OCI-LY7 (cell line): ENCODE measurements at regions not wholly inside any gene's neighbourhood (a gene's known extent, or its start where the extent isn't known, plus 50 kb on each side); places are given as distances from the start of the nearest gene placed in this dataset.

ENCODE experiments used
- BruUV-seq: library from RNA; stranded (reverse); fragments of 400-500 nt; replicated peaks from 2 replicates; lab custom pipeline; 2021; lab: Mats Ljungman, UMichigan
- CTCF ChIA-PET: fragments of 300-600 bp; sonication (Branson Sonifier 250); formaldehyde crosslinking; loops from one replicate; lab custom pipeline; 2022; ENCODE audit warnings: antibody characterized with exemption; ENCODE audit not compliant: unreplicated experiment; lab: Charles Lee
- POLR2A ChIA-PET: fragments of 300-600 bp; sonication (Branson Sonifier 250); formaldehyde crosslinking; loops from one replicate; lab custom pipeline; 2022; ENCODE audit warnings: antibody characterized with exemption; lab: Charles Lee
- DNase-seq: peaks from one replicate; pipeline ENCODE4 v3.0.0-alpha.2; 2015; ENCODE audit warnings: low spot score
- H2AFZ ChIP-seq: fragments of 200-600 bp; sonication (generic), shearing (Covaris generic); 2 replicates; pipeline ENCODE4 v1.6.1; 2014; ENCODE audit warnings: mild to moderate bottlenecking, antibody characterized with exemption, low read length, moderate library complexity
- H3K27ac ChIP-seq: fragments of 200-600 bp; sonication (generic); 2 replicates; pipeline ENCODE4 v1.5.1; 2014; ENCODE audit warnings: mixed run types, low read depth, mild to moderate bottlenecking, moderate library complexity, low read length, inconsistent platforms; ENCODE audit not compliant: poor library complexity, severe bottlenecking
- H3K36me3 ChIP-seq: fragments of 200-600 bp; sonication (generic); 2 replicates; pipeline ENCODE4 v1.6.1; 2014; ENCODE audit warnings: mild to moderate bottlenecking, antibody characterized with exemption, low read length, moderate library complexity, mixed read lengths; ENCODE audit not compliant: insufficient read depth
- H3K4me1 ChIP-seq: fragments of 200-600 bp; sonication (generic); 2 replicates; pipeline ENCODE4 v1.5.1; 2014; ENCODE audit warnings: mild to moderate bottlenecking, low read length; ENCODE audit not compliant: insufficient read depth, poor library complexity, severe bottlenecking
- H3K4me2 ChIP-seq: fragments of 200-600 bp; sonication (generic); 2 replicates; pipeline ENCODE4 v1.6.1; 2014; ENCODE audit warnings: mild to moderate bottlenecking, low read length
- H3K4me3 ChIP-seq: fragments of 200-600 bp; sonication (generic); 2 replicates; pipeline ENCODE4 v1.5.1; 2014; ENCODE audit warnings: mild to moderate bottlenecking, low read depth, low read length; ENCODE audit not compliant: poor library complexity, severe bottlenecking
- H3K79me2 ChIP-seq: fragments of 200-600 bp; sonication (generic); 2 replicates; pipeline ENCODE4 v1.6.1; 2016; ENCODE audit warnings: low read depth, mild to moderate bottlenecking, low read length, moderate library complexity, mixed read lengths; ENCODE audit not compliant: insufficient read depth
- H3K9me2 ChIP-seq: fragments of 200-600 bp; sonication (generic); 2 replicates; pipeline ENCODE4 v1.6.1; 2016; ENCODE audit warnings: mild to moderate bottlenecking, low read length, mixed read lengths; ENCODE audit not compliant: insufficient read depth
- H3K9me3 ChIP-seq: fragments of 200-600 bp; sonication (generic); 2 replicates; pipeline ENCODE4 v1.6.1; 2014; ENCODE audit warnings: mild to moderate bottlenecking, mixed run types, low read length, mixed read lengths
- H4K20me1 ChIP-seq: fragments of 200-600 bp; sonication (generic); 2 replicates; pipeline ENCODE4 v1.6.1; 2014; ENCODE audit warnings: mild to moderate bottlenecking, antibody characterized with exemption, low read length, moderate library complexity, mixed read lengths; ENCODE audit not compliant: insufficient read depth
- CTCF ChIP-seq: fragments of 200-600 bp; sonication (generic); conservative IDR thresholded peaks from 2 replicates; pipeline ENCODE4 v1.5.1; 2014; ENCODE audit warnings: mild to moderate bottlenecking, antibody characterized with exemption, low read length, moderate library complexity, mixed read lengths
- EZH2phosphoT487 ChIP-seq: fragments of 200-600 bp; sonication (generic); IDR thresholded peaks from 2 replicates; pipeline ENCODE4 v1.6.1; 2018; ENCODE audit warnings: low read depth, borderline replicate concordance, mild to moderate bottlenecking, mixed run types, antibody characterized with exemption, low read length, moderate library complexity, mixed read lengths
- intact Hi-C: fragments of 100-400 bp; cut with micrococcal nuclease; formaldehyde crosslinking; loops from one replicate; pipeline ENCODE4 v1.10.0; 2022; ENCODE audit not compliant: unreplicated experiment

DNA sequence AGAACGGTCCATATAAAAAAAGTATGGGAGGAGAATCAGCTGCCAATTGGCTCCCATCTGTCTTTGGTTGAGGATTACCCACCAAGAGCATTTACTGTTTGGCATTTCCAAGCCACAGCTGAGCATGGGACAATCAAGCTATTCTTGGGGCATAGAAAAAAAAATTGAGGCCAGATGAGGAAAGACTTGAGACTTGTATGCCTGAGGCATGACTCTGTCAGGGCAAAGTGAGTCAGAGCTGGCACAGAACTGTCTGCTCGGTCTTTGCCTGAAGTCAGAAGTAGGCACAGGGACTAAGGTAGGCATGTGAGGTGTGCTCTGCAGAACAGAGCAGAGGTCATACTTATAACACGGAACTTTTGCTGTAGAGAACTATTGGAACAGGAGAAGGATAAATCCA lies 126.5 kb upstream of the CHRM2 start:
- ChIA-PET POLR2A (interaction anchor here (0.6 to 0.8 kb wide), 3 partner anchors 19 to 145 kb away, joined by 3 read pairs; no protein-coding TSS in a partner anchor), CTCF (no interaction called here)
- Histone ChIP-seq H4K20me1 (no peaks in the 10 kb centered on the region), H3K9me3 (peaks cover 9% of the 10 kb centered on the region; the same call in 1 of the 2 replicates), H3K79me2 (no peaks in the 10 kb centered on the region), H3K4me1 (no peaks in the 10 kb centered on the region), H3K27ac (no peak overlapping the region), H3K9me2 (no peaks in the 10 kb centered on the region), H3K4me3 (no peak overlapping the region), H2AFZ (no peak overlapping the region), H3K36me3 (no peaks in the 10 kb centered on the region), H3K4me2 (no peak overlapping the region)
- intact Hi-C loops: no loop called here
- no peak for TF ChIP-seq EZH2phosphoT487
- TF ChIP-seq CTCF: no peak
- DNase-seq: no peak
- BruUV-seq: no TSS peak

DNA sequence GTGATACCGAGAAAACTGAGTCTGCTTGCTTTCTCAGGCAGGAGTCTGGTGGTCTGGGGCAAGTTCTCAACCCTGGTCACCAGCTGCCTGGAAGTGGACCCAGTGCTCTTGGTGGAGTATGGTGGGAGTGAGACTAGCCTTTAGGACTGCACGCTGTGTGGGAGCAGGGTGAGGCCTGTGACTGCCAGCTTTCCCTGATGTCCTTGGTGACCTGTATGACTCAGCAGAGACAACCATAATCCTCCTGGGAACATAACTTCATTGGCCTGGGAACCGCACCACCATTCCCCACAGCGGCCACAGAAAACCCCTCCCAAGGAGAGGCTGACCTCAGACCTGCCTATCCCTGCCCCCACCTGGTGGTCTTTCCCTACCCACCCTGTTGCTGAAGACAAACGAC lies 139.5 kb upstream of the CHRM2 start:
- H3K4me2 ChIP-seq: no peak overlapping the region
- H3K79me2 ChIP-seq: no peaks in the 10 kb centered on the region
- no peaks in the 10 kb centered on the region for H3K36me3 ChIP-seq
- no peak overlapping the region for H3K27ac ChIP-seq
- no peaks in the 10 kb centered on the region for H4K20me1 ChIP-seq
- no peaks in the 10 kb centered on the region for H3K4me1 ChIP-seq
- TF ChIP-seq EZH2phosphoT487: no peak
- no peak overlapping the region for H2AFZ ChIP-seq
- ChIA-PET CTCF (no interaction called here), POLR2A (no interaction called here)
- no peaks in the 10 kb centered on the region for H3K9me3 ChIP-seq
- DNase-seq: no peak
- intact Hi-C loops: no loop called here
- H3K9me2 ChIP-seq: no peaks in the 10 kb centered on the region
- no TSS peak for BruUV-seq
- no peak overlapping the region for H3K4me3 ChIP-seq

- Histone ChIP-seq H3K9me2 (no peaks in the 10 kb centered on the region), H3K9me3 (no peaks in the 10 kb centered on the region), H3K4me2 (no peak overlapping the region), H3K36me3 (no peaks in the 10 kb centered on the region), H3K79me2 (no peaks in the 10 kb centered on the region), H3K27ac (no peak overlapping the region), H2AFZ (no peak overlapping the region), H3K4me3 (no peak overlapping the region), H4K20me1 (no peaks in the 10 kb centered on the region), H3K4me1 (no peaks in the 10 kb centered on the region)
- ChIA-PET POLR2A (no interaction called here), CTCF (no interaction called here)
- DNase-seq: no peak
- BruUV-seq: no TSS peak
- intact Hi-C loops: no loop called here
- TF ChIP-seq EZH2phosphoT487 (no peak), CTCF (no peak)
Measured at GRCh38 chr7:136726460-136726859, 142.0 kb upstream of the CHRM2 start.
